ENCODE measurements at regions not wholly inside any gene's neighbourhood (a gene's known extent, or its start where the extent isn't known, plus 50 kb on each side); places are given as distances from the start of the nearest gene placed in this dataset.

GRCh38 chr3:145370870-145371269, 790.1 kb downstream of the PLOD2 start:
- no peak for ATAC-seq
- Histone ChIP-seq H3K27ac (no peak overlapping the region), H3K27me3 (no peaks in the 10 kb centered on the region), H3K9me3 (no peaks in the 10 kb centered on the region), H3K4me1 (no peaks in the 10 kb centered on the region), H3K36me3 (no peaks in the 10 kb centered on the region), H3K4me3 (no peak overlapping the region)
- no peak for DNase-seq
- TF ChIP-seq CTCF (IDR thresholded peaks at IDR 0.05): no peak
- intact Hi-C loops (cut with DNase I): no loop called here

GRCh38 chr3:145377301-145377700, 783.7 kb downstream of the PLOD2 start:
- Histone ChIP-seq H3K4me3 (no peak overlapping the region), H3K36me3 (no peaks in the 10 kb centered on the region), H3K4me1 (no peaks in the 10 kb centered on the region), H3K9me3 (no peaks in the 10 kb centered on the region), H3K27ac (no peak overlapping the region), H3K27me3 (no peaks in the 10 kb centered on the region)
- no peak for ATAC-seq
- DNase-seq: no peak
- intact Hi-C loops (cut with DNase I): no loop called here
- TF ChIP-seq CTCF (IDR thresholded peaks at IDR 0.05): no peak

GRCh38 chr3:145383416-145383815, 777.6 kb downstream of the PLOD2 start:
- Histone ChIP-seq H3K36me3 (no peaks in the 10 kb centered on the region), H3K9me3 (no peaks in the 10 kb centered on the region), H3K4me3 (no peak overlapping the region), H3K4me1 (no peaks in the 10 kb centered on the region), H3K27me3 (no peaks in the 10 kb centered on the region), H3K27ac (no peak overlapping the region)
- no peak for ATAC-seq
- no peak for TF ChIP-seq CTCF (IDR thresholded peaks at IDR 0.05)
- intact Hi-C loops (cut with DNase I): no loop called here
- no peak for DNase-seq

GRCh38 chr3:145384307-145384706, 776.7 kb downstream of the PLOD2 start:
- H3K36me3 ChIP-seq: no peaks in the 10 kb centered on the region
- no peak overlapping the region for H3K4me3 ChIP-seq
- ATAC-seq (no peak), DNase-seq (no peak)
- no peak overlapping the region for H3K27ac ChIP-seq
- intact Hi-C loops (cut with DNase I): no loop called here
- no peaks in the 10 kb centered on the region for H3K27me3 ChIP-seq
- peaks cover 0 to 7% of the 10 kb centered on the region in 2 donors for H3K9me3 ChIP-seq
- H3K4me1 ChIP-seq: no peaks in the 10 kb centered on the region
- TF ChIP-seq CTCF (IDR thresholded peaks at IDR 0.05): no peak

GRCh38 chr3:145387211-145387610, 773.8 kb downstream of the PLOD2 start:
- ATAC-seq: no peak
- Histone ChIP-seq H3K27me3 (no peaks in the 10 kb centered on the region), H3K36me3 (no peaks in the 10 kb centered on the region), H3K27ac (no peak overlapping the region), H3K4me1 (no peaks in the 10 kb centered on the region), H3K4me3 (no peak overlapping the region), H3K9me3 (peaks cover 0 to 12% of the 10 kb centered on the region in 2 donors)
- TF ChIP-seq CTCF (IDR thresholded peaks at IDR 0.05): no peak
- DNase-seq: no peak
- intact Hi-C loops (cut with DNase I): no loop called here

All from left lung (tissue), 4 donors.